ENCODE measurements at regions not wholly inside any gene's neighbourhood (a gene's known extent, or its start where the extent isn't known, plus 50 kb on each side); places are given as distances from the start of the nearest gene placed in this dataset.

DNA sequence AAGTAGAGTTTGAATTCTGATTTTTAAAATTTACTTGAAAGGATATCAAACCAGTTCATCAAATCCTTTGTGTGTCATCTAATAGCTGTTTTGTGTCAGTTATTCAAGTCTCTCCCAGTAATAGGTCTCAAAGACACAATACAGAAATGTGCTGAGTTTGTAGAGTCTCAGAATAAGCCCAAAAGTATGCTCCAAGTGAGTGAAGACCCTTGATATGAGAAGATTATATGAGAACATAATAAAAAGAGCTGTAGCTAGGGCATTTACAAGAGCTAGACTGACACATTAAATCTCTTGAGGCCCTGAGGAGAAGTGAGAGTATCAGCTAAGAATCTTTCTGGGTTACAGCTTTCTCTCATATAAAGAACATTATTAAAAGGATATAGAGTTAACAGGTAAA is 721.0 kb upstream of the ARRDC3 start:
- TF ChIP-seq, protein P1, sequence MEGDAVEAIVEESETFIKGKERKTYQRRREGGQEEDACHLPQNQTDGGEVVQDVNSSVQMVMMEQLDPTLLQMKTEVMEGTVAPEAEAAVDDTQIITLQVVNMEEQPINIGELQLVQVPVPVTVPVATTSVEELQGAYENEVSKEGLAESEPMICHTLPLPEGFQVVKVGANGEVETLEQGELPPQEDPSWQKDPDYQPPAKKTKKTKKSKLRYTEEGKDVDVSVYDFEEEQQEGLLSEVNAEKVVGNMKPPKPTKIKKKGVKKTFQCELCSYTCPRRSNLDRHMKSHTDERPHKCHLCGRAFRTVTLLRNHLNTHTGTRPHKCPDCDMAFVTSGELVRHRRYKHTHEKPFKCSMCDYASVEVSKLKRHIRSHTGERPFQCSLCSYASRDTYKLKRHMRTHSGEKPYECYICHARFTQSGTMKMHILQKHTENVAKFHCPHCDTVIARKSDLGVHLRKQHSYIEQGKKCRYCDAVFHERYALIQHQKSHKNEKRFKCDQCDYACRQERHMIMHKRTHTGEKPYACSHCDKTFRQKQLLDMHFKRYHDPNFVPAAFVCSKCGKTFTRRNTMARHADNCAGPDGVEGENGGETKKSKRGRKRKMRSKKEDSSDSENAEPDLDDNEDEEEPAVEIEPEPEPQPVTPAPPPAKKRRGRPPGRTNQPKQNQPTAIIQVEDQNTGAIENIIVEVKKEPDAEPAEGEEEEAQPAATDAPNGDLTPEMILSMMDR (IDR thresholded peaks at IDR 0.05), result no peak
- no peak for TF ChIP-seq POLR2A (IDR thresholded peaks at IDR 0.05)
- TF ChIP-seq POLR2AphosphoS5 (IDR thresholded peaks at IDR 0.05), result no peak
- no peak for TF ChIP-seq EP300 (IDR thresholded peaks at IDR 0.05)
